ENCODE measurements at regions not wholly inside any gene's neighbourhood (a gene's known extent, or its start where the extent isn't known, plus 50 kb on each side); places are given as distances from the start of the nearest gene placed in this dataset.

DNA sequence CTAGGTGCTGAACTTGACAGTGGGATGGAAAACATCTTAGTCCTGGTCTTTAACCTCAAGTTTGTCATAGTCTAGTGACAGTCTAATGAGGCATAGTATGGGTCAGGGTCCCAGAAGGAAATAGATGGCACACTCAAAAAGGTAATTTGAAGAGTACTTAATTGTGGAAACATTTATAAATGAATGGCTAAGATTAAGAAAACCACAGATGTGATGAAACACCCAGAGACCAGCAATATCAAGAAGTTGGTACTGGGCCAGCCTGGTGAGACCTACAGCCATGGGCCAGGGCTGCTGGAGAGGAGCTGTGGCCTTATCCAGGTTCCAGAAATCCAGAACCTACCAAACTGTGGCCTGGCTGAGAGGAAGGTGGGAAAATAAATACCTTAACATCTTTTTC is 93.5 kb upstream of the ATG10 start:
- no peak for TF ChIP-seq RAD21 (IDR thresholded peaks at IDR 0.05)
- TF ChIP-seq, protein P1, sequence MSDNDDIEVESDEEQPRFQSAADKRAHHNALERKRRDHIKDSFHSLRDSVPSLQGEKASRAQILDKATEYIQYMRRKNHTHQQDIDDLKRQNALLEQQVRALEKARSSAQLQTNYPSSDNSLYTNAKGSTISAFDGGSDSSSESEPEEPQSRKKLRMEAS (IDR thresholded peaks at IDR 0.05), result no peak
